ENCODE measurements at regions not wholly inside any gene's neighbourhood (a gene's known extent, or its start where the extent isn't known, plus 50 kb on each side); places are given as distances from the start of the nearest gene placed in this dataset.

- no peak for TF ChIP-seq EP300 (IDR thresholded peaks at IDR 0.05)
- TF ChIP-seq, protein P1, sequence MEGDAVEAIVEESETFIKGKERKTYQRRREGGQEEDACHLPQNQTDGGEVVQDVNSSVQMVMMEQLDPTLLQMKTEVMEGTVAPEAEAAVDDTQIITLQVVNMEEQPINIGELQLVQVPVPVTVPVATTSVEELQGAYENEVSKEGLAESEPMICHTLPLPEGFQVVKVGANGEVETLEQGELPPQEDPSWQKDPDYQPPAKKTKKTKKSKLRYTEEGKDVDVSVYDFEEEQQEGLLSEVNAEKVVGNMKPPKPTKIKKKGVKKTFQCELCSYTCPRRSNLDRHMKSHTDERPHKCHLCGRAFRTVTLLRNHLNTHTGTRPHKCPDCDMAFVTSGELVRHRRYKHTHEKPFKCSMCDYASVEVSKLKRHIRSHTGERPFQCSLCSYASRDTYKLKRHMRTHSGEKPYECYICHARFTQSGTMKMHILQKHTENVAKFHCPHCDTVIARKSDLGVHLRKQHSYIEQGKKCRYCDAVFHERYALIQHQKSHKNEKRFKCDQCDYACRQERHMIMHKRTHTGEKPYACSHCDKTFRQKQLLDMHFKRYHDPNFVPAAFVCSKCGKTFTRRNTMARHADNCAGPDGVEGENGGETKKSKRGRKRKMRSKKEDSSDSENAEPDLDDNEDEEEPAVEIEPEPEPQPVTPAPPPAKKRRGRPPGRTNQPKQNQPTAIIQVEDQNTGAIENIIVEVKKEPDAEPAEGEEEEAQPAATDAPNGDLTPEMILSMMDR (IDR thresholded peaks at IDR 0.05): no peak
These were observed 266.4 kb upstream of the BMP2 start for GRCh38 chr20:6501061-6501460.

Data from ovary (tissue), 3 donors.